RWPE2 (cell line): ENCODE measurements at regions not wholly inside any gene's neighbourhood (a gene's known extent, or its start where the extent isn't known, plus 50 kb on each side); places are given as distances from the start of the nearest gene placed in this dataset.

Experiments
- ATAC-seq: fragments of 200-7000 bp; cut with Tn5 transposase; 3 replicates; pipeline ENCODE4 v1.9.1; 2021; ENCODE audit warnings: low read depth
- DNase-seq: peaks from one replicate; pipeline ENCODE4 v3.0.0-alpha.2; 2020; ENCODE audit warnings: low spot score
- H3K27ac ChIP-seq: fragments of 450-650 bp; 2 replicates; pipeline ENCODE4 v1.5.1; 2017; ENCODE audit warnings: mild to moderate bottlenecking; ENCODE audit not compliant: poor library complexity, severe bottlenecking
- H3K27me3 ChIP-seq: fragments of 250-450 bp; sonication (Bioruptor Pico); 2 replicates; pipeline ENCODE4 v1.5.1; 2021; ENCODE audit warnings: mild to moderate bottlenecking, moderate library complexity; ENCODE audit not compliant: insufficient read depth, poor library complexity, severe bottlenecking
- H3K36me3 ChIP-seq: fragments of 250-450 bp; sonication (Bioruptor Pico); 2 replicates; pipeline ENCODE4 v1.5.1; 2020; ENCODE audit warnings: low read depth, mild to moderate bottlenecking, moderate library complexity
- H3K4me1 ChIP-seq: fragments of 250-450 bp; sonication (Bioruptor Pico); 2 replicates; pipeline ENCODE4 v1.5.1; 2021; ENCODE audit warnings: mild to moderate bottlenecking, moderate library complexity; ENCODE audit not compliant: insufficient read depth, poor library complexity, severe bottlenecking
- H3K4me3 ChIP-seq: fragments of 250-450 bp; sonication (Bioruptor Pico); 2 replicates; pipeline ENCODE4 v1.5.1; 2021; ENCODE audit warnings: mild to moderate bottlenecking, moderate library complexity; ENCODE audit not compliant: severe bottlenecking
- H3K9me3 ChIP-seq: fragments of 250-450 bp; sonication (Bioruptor Pico); 2 replicates; pipeline ENCODE4 v1.5.1; 2021; ENCODE audit warnings: mild to moderate bottlenecking, moderate library complexity; ENCODE audit not compliant: severe bottlenecking
- CTCF ChIP-seq: fragments of 450-650 bp; IDR thresholded peaks from one replicate; pipeline ENCODE4 v1.5.1; 2017; ENCODE audit warnings: mild to moderate bottlenecking, moderate library complexity; ENCODE audit not compliant: poor library complexity, severe bottlenecking

GRCh38 chr13:65865206-65865605, 1364.9 kb downstream of the PCDH9 start:
- no peak for TF ChIP-seq CTCF
- H3K9me3 ChIP-seq: no peaks in the 10 kb centered on the region
- no peak overlapping the region for H3K27ac ChIP-seq
- DNase-seq: no peak
- ATAC-seq: no peak
- no peak overlapping the region for H3K4me3 ChIP-seq
- H3K36me3 ChIP-seq: no peaks in the 10 kb centered on the region
- no peaks in the 10 kb centered on the region for H3K27me3 ChIP-seq
- H3K4me1 ChIP-seq: no peaks in the 10 kb centered on the region

DNA sequence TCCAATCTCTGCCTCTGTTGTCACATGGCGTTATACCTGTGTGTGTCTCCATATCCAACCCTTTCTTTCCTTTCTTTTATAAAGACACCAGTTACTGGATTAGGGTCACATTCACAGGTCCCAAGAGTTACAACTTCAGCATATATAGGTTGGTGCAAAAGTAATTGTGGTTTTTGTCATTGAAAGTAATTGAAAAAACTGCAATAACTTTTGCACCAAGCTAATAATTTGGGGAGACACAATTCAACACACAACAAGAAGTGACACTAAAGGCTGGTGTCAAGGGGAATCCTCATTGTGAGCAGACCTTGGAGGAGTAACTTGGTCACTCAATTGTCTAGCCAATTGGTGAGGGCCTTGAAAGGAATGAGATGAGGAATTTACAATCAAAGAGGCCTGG, 1366.1 kb downstream of the PCDH9 start:
- Histone ChIP-seq H3K27me3 (no peaks in the 10 kb centered on the region), H3K27ac (no peak overlapping the region), H3K36me3 (no peaks in the 10 kb centered on the region), H3K9me3 (no peaks in the 10 kb centered on the region), H3K4me3 (no peak overlapping the region), H3K4me1 (no peaks in the 10 kb centered on the region)
- DNase-seq: no peak
- TF ChIP-seq CTCF: no peak
- ATAC-seq: no peak

DNA sequence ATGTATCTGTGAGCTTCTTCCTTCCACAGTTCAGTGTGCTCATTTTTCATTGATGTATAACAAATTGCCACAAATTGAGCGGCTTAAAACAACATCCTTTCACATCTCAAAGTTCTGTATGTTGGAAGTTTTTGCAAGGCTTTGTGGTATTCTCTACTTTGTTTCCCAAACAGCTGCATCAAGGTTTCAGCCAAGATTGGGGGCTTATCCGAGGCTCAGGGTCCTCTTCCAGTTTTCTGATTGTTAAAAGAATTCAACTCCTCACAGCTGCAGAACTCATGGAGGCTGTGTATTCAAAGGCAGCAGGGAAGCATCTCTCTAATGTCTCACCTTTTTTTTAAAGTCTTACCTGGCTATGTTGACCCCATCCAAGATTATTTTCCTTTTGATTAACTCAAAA, 1369.8 kb downstream of the PCDH9 start:
- H3K9me3 ChIP-seq: no peaks in the 10 kb centered on the region
- no peak for ATAC-seq
- H3K4me1 ChIP-seq: no peaks in the 10 kb centered on the region
- no peaks in the 10 kb centered on the region for H3K36me3 ChIP-seq
- no peak for TF ChIP-seq CTCF
- DNase-seq: no peak
- no peak overlapping the region for H3K27ac ChIP-seq
- no peaks in the 10 kb centered on the region for H3K27me3 ChIP-seq
- no peak overlapping the region for H3K4me3 ChIP-seq

DNA sequence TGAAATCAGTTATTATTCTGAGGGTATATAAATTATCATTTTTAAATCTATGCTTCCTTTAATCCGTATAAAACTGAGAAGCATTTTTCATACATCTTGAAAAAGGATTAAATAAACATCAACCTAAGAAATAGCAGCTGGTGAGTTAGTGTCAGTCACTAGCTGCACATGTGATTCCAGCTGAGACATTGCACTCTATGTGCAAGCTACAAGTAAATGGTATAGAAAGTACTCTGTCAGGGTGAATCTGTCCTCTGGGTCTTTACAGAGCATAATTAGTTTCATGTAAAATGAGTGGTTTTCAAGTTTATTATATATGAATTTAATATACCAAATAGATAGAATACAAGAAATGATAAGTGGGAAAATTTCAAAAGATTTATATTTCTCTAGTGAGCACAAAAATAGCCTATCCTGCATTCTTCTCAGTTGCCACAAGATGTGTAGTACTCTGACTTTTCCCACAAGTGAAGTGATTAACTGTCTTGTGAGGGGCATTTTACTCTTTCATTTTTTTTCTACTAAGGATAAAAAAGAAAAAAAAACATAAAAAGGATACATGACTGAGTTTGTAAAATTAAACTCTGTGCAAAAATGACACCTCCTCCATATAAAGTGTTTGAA, 1372.1 kb downstream of the PCDH9 start:
- Histone ChIP-seq H3K4me1 (no peaks in the 10 kb centered on the region), H3K27me3 (no peaks in the 10 kb centered on the region), H3K36me3 (no peaks in the 10 kb centered on the region), H3K9me3 (no peaks in the 10 kb centered on the region), H3K4me3 (no peak overlapping the region), H3K27ac (no peak overlapping the region)
- ATAC-seq: no peak
- DNase-seq: no peak
- TF ChIP-seq CTCF: no peak

- Histone ChIP-seq H3K4me1 (no peaks in the 10 kb centered on the region), H3K9me3 (no peaks in the 10 kb centered on the region), H3K27me3 (no peaks in the 10 kb centered on the region), H3K36me3 (no peaks in the 10 kb centered on the region), H3K4me3 (no peak overlapping the region), H3K27ac (no peak overlapping the region)
- no peak for TF ChIP-seq CTCF
- ATAC-seq (no peak), DNase-seq (no peak)
Observed at GRCh38 chr13:65856431-65856830, 1373.7 kb downstream of the PCDH9 start.
